ENCODE measurements at regions not wholly inside any gene's neighbourhood (a gene's known extent, or its start where the extent isn't known, plus 50 kb on each side); places are given as distances from the start of the nearest gene placed in this dataset.

- no peak for TF ChIP-seq CTCF (IDR thresholded peaks at IDR 0.05)
- no peak for TF ChIP-seq ZFX (IDR thresholded peaks at IDR 0.05; ENCODE audit: borderline replicate concordance)
These were observed 169.6 kb downstream of the SEPTIN7 start for GRCh38 chr7:35970458-35970857.

Data from 22Rv1 (cell line).